ENCODE measurements at regions not wholly inside any gene's neighbourhood (a gene's known extent, or its start where the extent isn't known, plus 50 kb on each side); places are given as distances from the start of the nearest gene placed in this dataset.
"Not testable (repeated sequence)": the region's sequence is repeated elsewhere in the genome, so short reads cannot be mapped to it uniquely, and the experiment has no call there.

- no peak for DNase-seq (ENCODE audit: low read depth)
These were observed 205.9 kb downstream of the HIPK3 start for GRCh38 chr11:33463059-33463458.

- no peak for DNase-seq (ENCODE audit: low read depth)
These were observed 204.4 kb downstream of the HIPK3 start for GRCh38 chr11:33461369-33462125.

- no peak for DNase-seq (ENCODE audit: low read depth)
These were observed 200.8 kb downstream of the HIPK3 start for GRCh38 chr11:33457948-33458347.

- DNase-seq (ENCODE audit: low read depth): no peak
These were observed 198.8 kb downstream of the HIPK3 start for GRCh38 chr11:33455867-33456463.

GRCh38 chr11:33454264-33454663 is 197.1 kb downstream of the HIPK3 start:
- no peak for DNase-seq (ENCODE audit: low read depth)

GRCh38 chr11:33452836-33453624 is 195.8 kb downstream of the HIPK3 start:
- no peak for DNase-seq (ENCODE audit: low read depth)

GRCh38 chr11:33451364-33451763 is 194.2 kb downstream of the HIPK3 start:
- DNase-seq (ENCODE audit: low read depth): no peak

- DNase-seq (ENCODE audit: low read depth): no peak
These were observed 192.6 kb downstream of the HIPK3 start for GRCh38 chr11:33449798-33450197.

GRCh38 chr11:33448461-33449130 is 191.4 kb downstream of the HIPK3 start:
- no peak for DNase-seq (ENCODE audit: low read depth)

GRCh38 chr11:33445761-33446161 is 188.6 kb downstream of the HIPK3 start:
- no peak for DNase-seq (ENCODE audit: low read depth)

- DNase-seq (ENCODE audit: low read depth): no peak
These were observed 187.8 kb downstream of the HIPK3 start for GRCh38 chr11:33444835-33445594.

- DNase-seq (ENCODE audit: low read depth): no peak
These were observed 186.5 kb downstream of the HIPK3 start for GRCh38 chr11:33443684-33444083.

- DNase-seq (ENCODE audit: low read depth): no peak
These were observed 181.1 kb downstream of the HIPK3 start for GRCh38 chr11:33438301-33438700.

GRCh38 chr11:33437529-33437928 is 180.3 kb downstream of the HIPK3 start:
- DNase-seq (ENCODE audit: low read depth): no peak

- DNase-seq (ENCODE audit: low read depth): no peak
These were observed 178.0 kb downstream of the HIPK3 start for GRCh38 chr11:33435216-33435615.

- no peak for DNase-seq (ENCODE audit: low read depth)
These were observed 177.1 kb downstream of the HIPK3 start for GRCh38 chr11:33434294-33434693.

- DNase-seq (ENCODE audit: low read depth): not testable (repeated sequence)
These were observed 171.3 kb downstream of the HIPK3 start for GRCh38 chr11:33428435-33428834.

- no peak for DNase-seq (ENCODE audit: low read depth)
These were observed 163.9 kb downstream of the HIPK3 start for GRCh38 chr11:33420959-33421566.

GRCh38 chr11:33419924-33420323 is 162.7 kb downstream of the HIPK3 start:
- DNase-seq (ENCODE audit: low read depth): no peak

GRCh38 chr11:33417121-33417520 is 159.9 kb downstream of the HIPK3 start:
- DNase-seq (ENCODE audit: low read depth): no peak

GRCh38 chr11:33413301-33413700 is 156.1 kb downstream of the HIPK3 start:
- no peak for DNase-seq (ENCODE audit: low read depth)

Measured in activated T-cell treated with anti-CD3 and anti-CD28 coated beads for 1 hour (primary cell).